Aorta (tissue), 5 donors: ENCODE measurements at regions not wholly inside any gene's neighbourhood (a gene's known extent, or its start where the extent isn't known, plus 50 kb on each side); places are given as distances from the start of the nearest gene placed in this dataset.
"Not testable (repeated sequence)": the region's sequence is repeated elsewhere in the genome, so short reads cannot be mapped to it uniquely, and the experiment has no call there.

Source experiments
- ATAC-seq: fragments of 200-7000 bp; cut with Tn5 transposase; one replicate; pipeline ENCODE4 v1.9.1; 2022; ENCODE audit warnings: moderate library complexity; ENCODE audit not compliant: low FRiP score
- DNase-seq, 2 donors: peaks; one replicate each; pipeline ENCODE4 v3.0.0-alpha.2; 2020
- H3K27ac ChIP-seq, 2 donors: one replicate each; pipeline ENCODE4 v1.5.1; 2013; ENCODE audit warnings: low read length in 2 of 2, mild to moderate bottlenecking in 2 of 2, moderate library complexity in 2 of 2, control low read depth in 1 of 2, inconsistent platforms in 1 of 2, low read depth in 1 of 2
- H3K27me3 ChIP-seq, 2 donors: one replicate each; pipeline ENCODE4 v1.6.1; 2013; ENCODE audit warnings: control low read depth in 1 of 2, low read length in 1 of 2, mild to moderate bottlenecking in 1 of 2, moderate library complexity in 1 of 2; ENCODE audit not compliant: insufficient read depth in 2 of 2, control insufficient read depth in 1 of 2
- H3K36me3 ChIP-seq, 2 donors: one replicate each; pipeline ENCODE4 v1.6.1; 2013; ENCODE audit warnings: control low read depth in 1 of 2, low read length in 1 of 2, mild to moderate bottlenecking in 1 of 2; ENCODE audit not compliant: insufficient read depth in 2 of 2, control insufficient read depth in 1 of 2
- H3K4me1 ChIP-seq, 2 donors: one replicate each; pipeline ENCODE4 v1.6.1; 2013; ENCODE audit warnings: low read length in 2 of 2, control low read depth in 1 of 2, mild to moderate bottlenecking in 1 of 2, moderate library complexity in 1 of 2; ENCODE audit not compliant: insufficient read depth in 2 of 2, control insufficient read depth in 1 of 2
- H3K4me3 ChIP-seq, 2 donors: one replicate each; pipeline ENCODE4 v1.5.1; 2013; ENCODE audit warnings: low read length in 2 of 2, control low read depth in 1 of 2, mild to moderate bottlenecking in 1 of 2
- H3K9me3 ChIP-seq: one replicate; pipeline ENCODE4 v1.6.1; 2013; ENCODE audit warnings: mild to moderate bottlenecking, low read length; ENCODE audit not compliant: control insufficient read depth
- WGBS, 2 donors: extraction: QIAGEN DNeasy Blood & Tissue Kit; methylation state at CpG; one replicate each; pipeline ENCODE4 v1.1.7; 2013; 5-methylcytosine and 5-hydroxymethylcytosine counted together
- intact Hi-C, 2 donors: fragments of 100-400 bp; cut with DNase I; formaldehyde crosslinking; loops; one replicate each; pipeline versions ENCODE4 v1.14.2 to v1.15.0; 2022
- donor health status: healthy with polysubstance abuse.
- donor health status: Bipolar disorder and iron deficiency.
- donor health status: DM: no; HTN: no; CAD: no.
- donor health status: DM: no; HTN: no; CAD: no.
- donor health status: DM: yes; HTN: yes; CAD: no.

GRCh38 chr7:65265933-65266519, 107.6 kb upstream of the ZNF92 start:
- DNase-seq (no peak), ATAC-seq (no peak)
- no peak overlapping the region for H3K27ac ChIP-seq
- H3K4me3 ChIP-seq, result no peak overlapping the region
- H3K36me3 ChIP-seq, result no peaks in the 10 kb centered on the region
- intact Hi-C loops, result no loop called here
- WGBS, 2 donors, result 79 to 81% methylated on average over 7 of the region's 7 CpGs
- H3K4me1 ChIP-seq, result no peaks in the 10 kb centered on the region
- H3K9me3 ChIP-seq, result no peaks in the 10 kb centered on the region
- H3K27me3 ChIP-seq, result no peaks in the 10 kb centered on the region

- DNase-seq, result no peak
- Histone ChIP-seq H3K9me3 (no peaks in the 10 kb centered on the region), H3K27ac (no peak overlapping the region), H3K27me3 (no peaks in the 10 kb centered on the region), H3K36me3 (no peaks in the 10 kb centered on the region), H3K4me1 (no peaks in the 10 kb centered on the region), H3K4me3 (no peak overlapping the region)
- no peak for ATAC-seq
- intact Hi-C loops, result no loop called here
- 89 to 91% methylated on average over 5 of the region's 5 CpGs for WGBS, 2 donors
These were observed 109.4 kb upstream of the ZNF92 start for GRCh38 chr7:65264258-65264657.

DNA sequence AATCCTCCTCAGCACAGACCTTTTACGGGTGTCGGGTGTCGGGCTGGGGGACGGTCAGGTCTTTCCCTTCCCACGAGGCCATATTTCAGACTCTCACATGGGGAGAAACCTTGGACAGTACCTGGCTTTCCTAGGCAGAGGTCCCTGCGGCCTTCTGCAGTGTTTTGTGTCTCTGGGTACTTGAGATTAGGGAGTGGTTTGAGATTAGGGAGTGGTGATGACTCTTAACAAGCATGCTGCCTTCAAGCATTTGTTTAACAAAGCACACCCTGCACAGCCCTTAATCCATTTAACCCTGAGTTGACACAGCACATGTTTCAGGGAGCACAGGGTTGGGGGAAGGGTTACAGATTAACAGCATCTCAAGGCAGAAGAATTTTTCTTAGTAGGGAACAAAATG, 113.0 kb upstream of the ZNF92 start:
- H3K4me1 ChIP-seq, DNase-seq, H3K27me3 ChIP-seq, H3K36me3 ChIP-seq, intact Hi-C loops, H3K4me3 ChIP-seq, H3K9me3 ChIP-seq, ATAC-seq, H3K27ac ChIP-seq: not testable (repeated sequence)
- whole genome bisulfite sequencing, 2 donors, result 13 to 34% methylated on average over 3 to 6 of the region's 6 CpGs

DNA sequence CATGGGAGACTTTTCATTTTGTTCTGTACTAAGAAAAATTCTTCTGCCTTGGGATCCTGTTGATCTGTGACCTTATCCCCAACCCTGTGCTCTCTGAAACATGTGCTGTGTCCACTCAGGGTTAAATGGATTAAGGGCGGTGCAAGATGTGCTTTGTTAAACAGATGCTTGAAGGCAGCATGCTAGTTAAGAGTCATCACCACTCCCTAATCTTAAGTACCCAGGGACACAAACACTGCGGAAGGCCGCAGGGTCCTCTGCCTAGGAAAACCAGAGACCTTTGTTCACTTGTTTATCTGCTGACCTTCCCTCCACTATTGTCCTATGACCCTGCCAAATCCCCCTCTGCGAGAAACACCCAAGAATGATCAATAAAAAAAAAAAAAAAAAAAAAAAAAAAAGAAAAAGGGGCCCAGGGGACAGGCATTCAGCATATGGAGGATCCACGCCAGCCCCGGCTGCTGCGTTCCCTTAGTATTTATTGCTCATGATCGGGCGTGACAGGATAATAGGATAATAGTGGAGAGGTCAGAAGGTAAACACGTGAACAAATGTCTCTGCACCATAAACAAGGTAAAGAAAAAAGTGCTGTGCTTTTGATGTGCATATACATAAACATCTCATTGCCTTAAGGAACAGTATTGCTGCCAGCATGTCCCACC, 113.7 kb upstream of the ZNF92 start:
- intact Hi-C loops, H3K4me3 ChIP-seq: not testable (repeated sequence)
- WGBS, 2 donors, result 54% methylated on average over 8 of the region's 10 CpGs; no CpG with 5 or more reads in 1 of the 2 donors

DNA sequence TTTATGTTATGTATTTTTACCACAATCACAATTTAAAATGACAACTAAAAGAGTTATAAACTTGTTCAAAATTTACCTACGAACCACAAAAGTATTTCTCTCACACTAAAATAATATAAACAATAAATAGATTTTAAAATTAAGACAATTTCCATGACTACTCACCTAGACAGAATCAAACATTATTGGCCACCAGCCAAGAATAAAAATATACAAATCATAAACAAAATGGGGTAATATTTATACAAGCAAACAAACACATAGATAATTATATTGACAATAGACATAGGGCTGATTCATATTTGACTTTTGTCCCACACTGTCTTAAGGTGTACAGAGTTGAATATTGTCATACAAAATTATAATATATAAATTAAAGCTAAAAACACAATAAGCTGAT, 119.6 kb upstream of the ZNF92 start:
- 84 to 88% methylated on average over 1 of the region's 1 CpG for WGBS, 2 donors
- H3K4me3 ChIP-seq, result no peak overlapping the region
- H3K36me3 ChIP-seq, result no peaks in the 10 kb centered on the region
- no peaks in the 10 kb centered on the region for H3K4me1 ChIP-seq
- DNase-seq (no peak), ATAC-seq (no peak)
- H3K27me3 ChIP-seq, result no peaks in the 10 kb centered on the region
- intact Hi-C loops, result no loop called here
- H3K27ac ChIP-seq, result no peak overlapping the region
- H3K9me3 ChIP-seq, result no peaks in the 10 kb centered on the region

More for the DNA sequence above, 113.7 kb upstream of the ZNF92 start:
- not testable (repeated sequence) for H3K36me3 ChIP-seq, H3K27me3 ChIP-seq, ATAC-seq, H3K9me3 ChIP-seq, DNase-seq, H3K4me1 ChIP-seq, H3K27ac ChIP-seq

DNA sequence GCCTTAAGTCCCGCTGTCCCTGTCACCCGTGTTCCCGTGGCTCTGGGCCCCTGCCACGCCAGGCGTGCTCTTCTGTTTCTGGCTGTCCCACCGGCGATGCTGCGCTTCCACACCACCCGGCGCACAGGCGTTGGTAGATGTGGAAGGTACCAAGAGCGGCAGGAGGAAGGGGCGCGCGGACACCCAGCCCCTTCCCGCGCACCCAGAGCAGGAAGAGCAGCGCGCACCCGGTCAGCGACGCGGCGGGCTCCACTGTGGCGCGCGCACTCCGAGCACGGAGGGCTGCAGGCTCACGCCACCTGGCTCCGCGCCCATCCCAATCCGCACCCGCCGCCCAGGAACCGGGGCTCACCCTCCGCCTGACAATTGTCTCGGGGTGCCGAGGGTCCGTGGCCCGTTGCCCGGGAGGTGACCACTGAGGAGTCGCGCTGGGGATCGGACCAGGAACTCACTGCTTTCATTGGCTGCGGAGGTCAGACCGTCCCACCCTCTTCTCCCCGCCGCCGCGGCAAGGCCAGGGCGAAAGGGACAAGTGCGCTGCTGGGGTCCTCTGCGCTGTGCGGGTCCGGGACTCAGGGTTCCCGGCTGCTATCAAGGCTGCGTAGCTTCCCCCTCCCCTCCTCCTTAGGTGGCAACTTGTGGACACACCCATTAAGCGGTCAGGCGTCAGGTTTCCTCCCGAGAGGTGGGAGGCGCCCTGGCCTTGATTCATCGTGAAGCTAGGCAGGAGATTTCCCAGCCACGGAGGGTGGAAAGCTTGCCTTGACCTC, 121.6 kb upstream of the ZNF92 start:
- Histone ChIP-seq H3K9me3 (no peaks in the 10 kb centered on the region), H3K36me3 (no peaks in the 10 kb centered on the region), H3K4me3 (peak overlapping the region; percentile 3 to 57), H3K27me3 (no peaks in the 10 kb centered on the region), H3K4me1 (no peaks in the 10 kb centered on the region), H3K27ac (no peak overlapping the region)
- peak; percentile 70 for ATAC-seq
- DNase-seq, result no peak
- WGBS, 2 donors, result 0 to 1% methylated on average over 50 to 64 of the region's 64 CpGs
- intact Hi-C loops, result no loop called here

DNA sequence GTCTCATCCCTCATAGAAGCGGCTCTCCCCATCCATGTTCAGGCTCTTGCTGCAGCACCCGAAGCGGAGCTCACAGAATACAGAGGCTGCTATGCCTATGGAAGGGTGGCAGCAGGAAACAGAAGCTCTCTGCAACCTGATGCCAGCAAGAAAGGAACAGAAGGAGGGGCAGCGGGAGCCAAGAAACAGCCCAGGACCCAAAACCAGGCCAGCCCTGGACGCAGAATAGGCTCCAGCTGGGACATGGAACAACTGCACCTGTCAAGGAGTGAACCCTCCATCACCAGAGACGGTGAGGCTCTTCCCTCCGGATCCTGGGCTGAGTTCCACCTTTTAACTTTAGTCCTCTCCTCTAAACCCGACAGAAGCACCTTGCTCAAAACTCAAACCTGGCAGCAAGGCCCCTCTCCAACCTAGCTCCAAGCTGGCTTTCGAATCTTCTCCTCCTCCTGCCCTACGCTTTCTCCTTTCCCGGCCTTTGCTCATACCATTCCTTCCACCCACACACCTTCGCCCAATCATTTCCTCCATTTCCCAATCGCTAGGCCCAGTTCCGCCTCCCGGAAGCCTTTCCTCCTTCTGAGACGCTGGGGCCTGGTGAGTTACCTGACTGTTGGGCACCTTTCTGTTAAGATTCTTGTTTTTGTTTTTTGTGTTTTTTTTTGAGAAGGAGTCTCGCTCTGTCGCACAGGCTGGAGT, 122.8 kb upstream of the ZNF92 start:
- H3K4me3 ChIP-seq, result no peak overlapping the region
- no peaks in the 10 kb centered on the region for H3K4me1 ChIP-seq
- ATAC-seq, result no peak
- intact Hi-C loops, result no loop called here
- no peaks in the 10 kb centered on the region for H3K36me3 ChIP-seq
- 96% methylated on average over 18 of the region's 18 CpGs for WGBS, 2 donors
- H3K9me3 ChIP-seq, result no peaks in the 10 kb centered on the region
- no peak overlapping the region for H3K27ac ChIP-seq
- no peaks in the 10 kb centered on the region for H3K27me3 ChIP-seq
- DNase-seq, result no peak

DNA sequence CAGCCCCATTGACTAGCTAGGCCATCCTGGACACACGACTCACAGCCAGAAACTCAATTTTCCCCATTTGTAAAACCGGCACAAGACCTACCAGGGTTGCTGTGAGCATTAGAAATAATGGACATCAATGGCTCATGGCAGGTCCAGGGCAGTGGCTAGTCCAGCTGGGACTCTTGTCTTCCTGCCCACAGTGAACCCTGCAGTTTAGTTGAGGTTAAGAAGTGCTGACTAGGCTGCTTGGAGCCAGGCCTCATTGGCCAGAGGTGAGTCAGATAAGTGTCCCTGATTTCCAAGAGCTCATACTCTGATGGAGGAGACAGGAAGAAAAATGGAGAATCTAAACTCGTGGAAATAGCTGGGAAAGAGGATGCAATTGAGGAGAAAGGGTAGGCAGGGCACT, 123.4 kb upstream of the ZNF92 start:
- Histone ChIP-seq H3K27ac (no peak overlapping the region), H3K27me3 (no peaks in the 10 kb centered on the region), H3K4me3 (no peak overlapping the region), H3K4me1 (no peaks in the 10 kb centered on the region), H3K36me3 (no peaks in the 10 kb centered on the region), H3K9me3 (no peaks in the 10 kb centered on the region)
- 85 to 87% methylated on average over 3 of the region's 3 CpGs for WGBS, 2 donors
- DNase-seq (no peak), ATAC-seq (no peak)
- intact Hi-C loops, result no loop called here
